HL-60 (cell line): ENCODE measurements at regions not wholly inside any gene's neighbourhood (a gene's known extent, or its start where the extent isn't known, plus 50 kb on each side); places are given as distances from the start of the nearest gene placed in this dataset.

Experiments
- POLR2AphosphoS5 ChIP-seq: IDR thresholded peaks from 2 replicates; pipeline ENCODE4 v1.6.1; 2012; ENCODE audit warnings: low read depth
- TF ChIP-seq, protein P1 (sequence below): IDR thresholded peaks from one replicate; pipeline ENCODE4 v1.5.1; 2011; ENCODE audit warnings: low read length, control low read depth, inconsistent platforms; ENCODE audit not compliant: insufficient read depth

DNA sequence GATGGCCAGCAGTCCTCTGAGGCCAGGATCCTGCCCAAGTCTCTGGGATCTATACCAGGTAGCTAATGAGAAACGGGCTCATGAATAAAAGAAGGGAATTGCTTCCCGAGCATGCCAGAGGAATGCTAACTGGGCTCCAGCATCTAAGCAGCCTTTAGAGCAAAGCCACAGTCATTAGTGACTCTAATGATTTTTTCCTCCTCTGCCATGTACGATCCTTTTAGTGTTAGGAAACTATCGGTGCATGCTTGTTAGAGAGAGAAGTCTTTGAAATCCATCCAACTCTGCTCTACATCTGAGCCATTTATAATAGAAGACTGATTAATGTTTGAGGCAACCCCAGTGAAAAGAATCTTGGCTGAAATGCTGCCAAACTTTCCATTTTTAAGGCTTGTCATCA, 124.9 kb upstream of the TCERG1L start:
- TF ChIP-seq, protein P1, sequence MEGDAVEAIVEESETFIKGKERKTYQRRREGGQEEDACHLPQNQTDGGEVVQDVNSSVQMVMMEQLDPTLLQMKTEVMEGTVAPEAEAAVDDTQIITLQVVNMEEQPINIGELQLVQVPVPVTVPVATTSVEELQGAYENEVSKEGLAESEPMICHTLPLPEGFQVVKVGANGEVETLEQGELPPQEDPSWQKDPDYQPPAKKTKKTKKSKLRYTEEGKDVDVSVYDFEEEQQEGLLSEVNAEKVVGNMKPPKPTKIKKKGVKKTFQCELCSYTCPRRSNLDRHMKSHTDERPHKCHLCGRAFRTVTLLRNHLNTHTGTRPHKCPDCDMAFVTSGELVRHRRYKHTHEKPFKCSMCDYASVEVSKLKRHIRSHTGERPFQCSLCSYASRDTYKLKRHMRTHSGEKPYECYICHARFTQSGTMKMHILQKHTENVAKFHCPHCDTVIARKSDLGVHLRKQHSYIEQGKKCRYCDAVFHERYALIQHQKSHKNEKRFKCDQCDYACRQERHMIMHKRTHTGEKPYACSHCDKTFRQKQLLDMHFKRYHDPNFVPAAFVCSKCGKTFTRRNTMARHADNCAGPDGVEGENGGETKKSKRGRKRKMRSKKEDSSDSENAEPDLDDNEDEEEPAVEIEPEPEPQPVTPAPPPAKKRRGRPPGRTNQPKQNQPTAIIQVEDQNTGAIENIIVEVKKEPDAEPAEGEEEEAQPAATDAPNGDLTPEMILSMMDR = no peak
- TF ChIP-seq POLR2AphosphoS5 = no peak
